GM23248 (cell line): ENCODE measurements at regions not wholly inside any gene's neighbourhood (a gene's known extent, or its start where the extent isn't known, plus 50 kb on each side); places are given as distances from the start of the nearest gene placed in this dataset.

Source experiments
- DNase-seq: peaks from one replicate; pipeline ENCODE4 v3.0.0-alpha.2; 2015
- H2AFZ ChIP-seq: fragments of 200-600 bp; sonication (generic); 2 replicates; pipeline ENCODE4 v1.6.1; 2016; ENCODE audit warnings: antibody characterized with exemption
- H3F3A ChIP-seq: fragments of 200-600 bp; sonication (generic); 2 replicates; pipeline ENCODE4 v1.6.1; 2016; ENCODE audit warnings: mild to moderate bottlenecking, antibody characterized with exemption, mixed run types; ENCODE audit not compliant: insufficient read depth
- H3K27ac ChIP-seq: fragments of 200-600 bp; sonication (generic); 2 replicates; pipeline ENCODE4 v1.5.1; 2016; ENCODE audit warnings: mild to moderate bottlenecking
- H3K27me3 ChIP-seq: fragments of 200-600 bp; sonication (generic); replicated peaks from 2 replicates; pipeline ENCODE4 v1.6.1; 2016; ENCODE audit warnings: mild to moderate bottlenecking; ENCODE audit not compliant: insufficient read depth
- H3K36me3 ChIP-seq: fragments of 200-600 bp; sonication (generic); 2 replicates; pipeline ENCODE4 v1.6.1; 2016; ENCODE audit warnings: low read depth, mild to moderate bottlenecking
- H3K4me1 ChIP-seq: fragments of 200-600 bp; sonication (generic); 2 replicates; pipeline ENCODE4 v1.6.1; 2016; ENCODE audit warnings: mild to moderate bottlenecking; ENCODE audit not compliant: insufficient read depth
- H3K4me2 ChIP-seq: fragments of 200-600 bp; sonication (generic); one replicate; pipeline ENCODE4 v1.6.1; 2016; ENCODE audit warnings: mild to moderate bottlenecking; ENCODE audit not compliant: unreplicated experiment
- H3K4me3 ChIP-seq: fragments of 200-600 bp; sonication (generic); 2 replicates; pipeline ENCODE4 v1.5.1; 2016; ENCODE audit warnings: mild to moderate bottlenecking
- H3K79me2 ChIP-seq: fragments of 200-600 bp; sonication (generic); 2 replicates; pipeline ENCODE4 v1.6.1; 2016; ENCODE audit warnings: mild to moderate bottlenecking; ENCODE audit not compliant: insufficient read depth
- H3K9ac ChIP-seq: fragments of 200-600 bp; sonication (generic); 2 replicates; pipeline ENCODE4 v1.6.1; 2016; ENCODE audit warnings: mild to moderate bottlenecking
- H3K9me2 ChIP-seq: fragments of 200-600 bp; sonication (generic); 2 replicates; pipeline ENCODE4 v1.6.1; 2016; ENCODE audit warnings: mixed run types, mild to moderate bottlenecking, moderate library complexity; ENCODE audit not compliant: insufficient read depth
- H3K9me3 ChIP-seq: fragments of 200-600 bp; sonication (generic); one replicate; pipeline ENCODE4 v1.6.1; 2017; ENCODE audit warnings: low read depth
- H4K20me1 ChIP-seq: fragments of 200-600 bp; sonication (generic); 2 replicates; pipeline ENCODE4 v1.6.0; 2016; ENCODE audit not compliant: insufficient read depth
- EZH2 ChIP-seq: fragments of 200-600 bp; sonication (generic); IDR thresholded peaks from 2 replicates; pipeline ENCODE4 v1.6.1; 2018; ENCODE audit warnings: antibody characterized with exemption, mild to moderate bottlenecking; ENCODE audit not compliant: insufficient read depth, poor library complexity, severe bottlenecking
- EZH2phosphoT487 ChIP-seq: fragments of 200-600 bp; sonication (generic); IDR thresholded peaks from 2 replicates; pipeline ENCODE4 v1.6.1; 2018; ENCODE audit warnings: antibody characterized with exemption, moderate library complexity, mild to moderate bottlenecking, low read depth; ENCODE audit not compliant: insufficient read depth
- WGBS, 2 experiments: methylation state at CpG; one replicate each; pipeline ENCODE4 v1.1.6; 2015 to 2017; ENCODE audit warnings: low lambda C conversion rate in 2 of 2, low coverage in 1 of 2; ENCODE audit errors: missing lambda C conversion rate in 2 of 2; 5-methylcytosine and 5-hydroxymethylcytosine counted together
- in situ Hi-C: fragments of 300-500 bp; cut with MboI; formaldehyde crosslinking; loops from 2 replicates; pipeline ENCODE4 v1.15.0; 2020

- no peaks in the 10 kb centered on the region for H3K27me3 ChIP-seq
- peak; percentile 79 for DNase-seq
- no peak overlapping the region for H3K27ac ChIP-seq
- H4K20me1 ChIP-seq = no peaks in the 10 kb centered on the region
- H3K9ac ChIP-seq = no peak overlapping the region
- H2AFZ ChIP-seq = no peak overlapping the region
- no peaks in the 10 kb centered on the region for H3K79me2 ChIP-seq
- no peaks in the 10 kb centered on the region for H3K36me3 ChIP-seq
- H3K9me3 ChIP-seq = no peaks in the 10 kb centered on the region
- no peaks in the 10 kb centered on the region for H3K4me1 ChIP-seq
- WGBS, 2 experiments = 69 to 72% methylated on average over 3 of the region's 3 CpGs
- no peaks in the 10 kb centered on the region for H3K9me2 ChIP-seq
- H3F3A ChIP-seq = no peaks in the 10 kb centered on the region
- H3K4me2 ChIP-seq = no peak overlapping the region
- H3K4me3 ChIP-seq = no peak overlapping the region
- in situ Hi-C loops = no loop called here
- TF ChIP-seq EZH2 (no peak), EZH2phosphoT487 (no peak)
Measured at GRCh38 chr16:72501739-72502593, 330.0 kb upstream of the PMFBP1 start.

- 94 to 96% methylated on average over 5 of the region's 5 CpGs for WGBS, 2 experiments
- Histone ChIP-seq H3K4me1 (no peaks in the 10 kb centered on the region), H3K36me3 (no peaks in the 10 kb centered on the region), H3K9me2 (no peaks in the 10 kb centered on the region), H3K79me2 (no peaks in the 10 kb centered on the region), H3K4me3 (no peak overlapping the region), H3K9ac (no peak overlapping the region), H2AFZ (no peak overlapping the region), H4K20me1 (no peaks in the 10 kb centered on the region), H3K4me2 (no peak overlapping the region), H3K27ac (no peak overlapping the region), H3K27me3 (no peaks in the 10 kb centered on the region), H3F3A (no peaks in the 10 kb centered on the region), H3K9me3 (no peaks in the 10 kb centered on the region)
- no peak for DNase-seq
- TF ChIP-seq EZH2 (no peak), EZH2phosphoT487 (no peak)
- in situ Hi-C loops = no loop called here
Measured at GRCh38 chr16:72500545-72500944, 328.6 kb upstream of the PMFBP1 start.

DNA sequence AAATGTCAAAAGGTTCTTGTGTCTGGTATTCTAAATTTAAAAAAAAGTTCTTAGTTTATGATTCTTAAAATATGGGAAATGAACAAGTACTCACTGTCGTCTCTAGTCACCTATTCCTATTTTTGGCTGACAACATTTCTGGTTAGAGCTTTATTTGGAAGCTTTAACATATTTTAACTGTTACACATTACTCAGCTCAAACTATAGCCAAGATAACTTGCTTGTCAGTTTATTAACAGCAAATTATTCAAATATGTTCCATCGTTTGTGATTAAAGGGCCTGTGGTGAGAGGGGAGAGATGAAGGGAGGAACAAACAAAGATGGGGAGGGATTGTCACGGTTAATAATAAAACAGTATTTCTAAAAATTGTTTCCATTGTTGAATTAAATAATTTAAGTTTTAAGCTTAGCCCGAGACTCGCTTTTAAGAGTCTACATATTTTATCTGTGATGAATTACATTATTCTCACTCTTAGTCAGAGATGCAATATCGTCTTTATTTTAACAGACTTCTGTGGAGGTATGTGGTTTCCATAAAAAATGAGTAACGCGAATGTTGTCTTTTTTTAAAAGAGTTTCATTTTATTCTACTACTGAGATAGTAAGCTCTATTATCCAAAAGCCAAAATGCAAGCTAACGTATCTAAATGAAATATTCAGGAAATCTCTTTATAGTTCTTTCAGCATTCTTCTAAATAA, 321.9 kb upstream of the PMFBP1 start:
- H3K79me2 ChIP-seq = no peaks in the 10 kb centered on the region
- H3K4me3 ChIP-seq = peak overlapping the region; percentile 69
- TF ChIP-seq EZH2phosphoT487 (no peak), EZH2 (no peak)
- H4K20me1 ChIP-seq = no peaks in the 10 kb centered on the region
- H3K36me3 ChIP-seq = no peaks in the 10 kb centered on the region
- no peaks in the 10 kb centered on the region for H3K27me3 ChIP-seq
- peak; percentile 82 for DNase-seq
- WGBS, 2 experiments = 6% methylated on average over 9 of the region's 9 CpGs
- H3K9me3 ChIP-seq = no peaks in the 10 kb centered on the region
- H3K9ac ChIP-seq = peak overlapping the region; percentile 60
- peaks cover 21% of the 10 kb centered on the region for H3F3A ChIP-seq
- peak overlapping the region; percentile 84 for H2AFZ ChIP-seq
- no peaks in the 10 kb centered on the region for H3K9me2 ChIP-seq
- peak overlapping the region; percentile 80 for H3K27ac ChIP-seq
- in situ Hi-C loops = loop anchor here (25.0 kb wide), 1 partner anchor 693 kb away; no protein-coding TSS in a partner anchor
- peak overlapping the region; percentile 95 for H3K4me2 ChIP-seq
- peaks cover 26% of the 10 kb centered on the region for H3K4me1 ChIP-seq

GRCh38 chr16:72487283-72487682, 315.3 kb upstream of the PMFBP1 start:
- Histone ChIP-seq H3K27ac (no peak overlapping the region), H3K9ac (no peak overlapping the region), H3K4me2 (no peak overlapping the region), H3K36me3 (no peaks in the 10 kb centered on the region), H3K9me3 (no peaks in the 10 kb centered on the region), H3K4me1 (peaks cover 4% of the 10 kb centered on the region), H4K20me1 (no peaks in the 10 kb centered on the region), H3K9me2 (no peaks in the 10 kb centered on the region), H3K27me3 (no peaks in the 10 kb centered on the region), H3F3A (no peaks in the 10 kb centered on the region), H2AFZ (no peak overlapping the region), H3K4me3 (no peak overlapping the region), H3K79me2 (no peaks in the 10 kb centered on the region)
- no peak for TF ChIP-seq EZH2phosphoT487
- in situ Hi-C loops = loop anchor here (25.0 kb wide), 1 partner anchor 700 kb away; no protein-coding TSS in a partner anchor
- 96 to 100% methylated on average over 1 of the region's 1 CpG for WGBS, 2 experiments
- DNase-seq = no peak
